ENCODE measurements at regions not wholly inside any gene's neighbourhood (a gene's known extent, or its start where the extent isn't known, plus 50 kb on each side); places are given as distances from the start of the nearest gene placed in this dataset.

DNA sequence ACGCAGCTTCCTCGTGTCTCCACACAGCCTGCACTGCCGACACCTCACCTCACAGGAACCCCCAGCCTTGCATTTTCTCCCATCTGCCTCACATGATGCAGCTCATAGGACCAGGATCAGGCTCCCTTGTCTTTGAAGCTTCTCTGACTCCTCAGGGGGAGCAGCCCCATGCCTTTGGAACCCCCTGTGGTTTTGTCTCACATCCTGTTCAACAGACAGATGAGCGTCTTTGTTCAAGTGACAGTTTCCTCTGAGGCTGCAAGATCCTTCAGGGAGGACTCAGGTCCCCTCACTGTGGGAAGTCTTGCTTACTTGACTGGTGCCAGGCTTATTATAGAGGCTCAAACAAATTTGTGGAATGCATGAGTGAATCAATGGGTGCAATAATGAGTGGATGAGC lies 667.1 kb downstream of the INHBA start:
- no peak for TF ChIP-seq POLR2A (IDR thresholded peaks at IDR 0.05; ENCODE audit: low read length)
- TF ChIP-seq GATA1 (IDR thresholded peaks at IDR 0.05; ENCODE audit: low read depth, low read length): no peak

All from erythroblast (primary cell).